Parathyroid adenoma (tissue), 2 donors: ENCODE measurements at regions not wholly inside any gene's neighbourhood (a gene's known extent, or its start where the extent isn't known, plus 50 kb on each side); places are given as distances from the start of the nearest gene placed in this dataset.

Experiments used
- H2AFZ ChIP-seq: fragments of 300-600 bp; sonication (generic); one replicate; pipeline ENCODE4 v1.7.0; 2017; ENCODE audit warnings: antibody characterized with exemption, mild to moderate bottlenecking
- H3K27ac ChIP-seq: fragments of 300-600 bp; sonication (generic); one replicate; pipeline ENCODE4 v1.7.0; 2017
- H3K27me3 ChIP-seq: fragments of 300-600 bp; sonication (generic); one replicate; pipeline ENCODE4 v1.7.0; 2017; ENCODE audit warnings: low read length; ENCODE audit not compliant: control insufficient read depth, insufficient read depth
- H3K36me3 ChIP-seq: fragments of 300-600 bp; sonication (generic); one replicate; pipeline ENCODE4 v1.7.0; 2017; ENCODE audit warnings: low read length; ENCODE audit not compliant: control insufficient read depth, insufficient read depth
- H3K4me1 ChIP-seq: fragments of 300-600 bp; sonication (generic); one replicate; pipeline ENCODE4 v1.7.0; 2017; ENCODE audit warnings: control low read depth
- H3K4me2 ChIP-seq: fragments of 300-600 bp; sonication (generic); one replicate; pipeline ENCODE4 v1.7.0; 2017; ENCODE audit warnings: low read length
- H3K4me3 ChIP-seq: fragments of 300-600 bp; sonication (generic); one replicate; pipeline ENCODE4 v1.7.0; 2017; ENCODE audit warnings: low read depth, low read length
- H3K79me2 ChIP-seq: fragments of 300-600 bp; sonication (generic); one replicate; pipeline ENCODE4 v1.7.0; 2017; ENCODE audit warnings: control low read depth
- H3K9ac ChIP-seq: fragments of 300-600 bp; sonication (generic); one replicate; pipeline ENCODE4 v1.7.0; 2017; ENCODE audit warnings: mild to moderate bottlenecking
- H3K9me3 ChIP-seq: fragments of 300-600 bp; sonication (generic); one replicate; pipeline ENCODE4 v1.7.0; 2017; ENCODE audit warnings: low read length; ENCODE audit not compliant: control insufficient read depth
- CTCF ChIP-seq: fragments of 300-600 bp; sonication (generic); IDR thresholded peaks from one replicate; pipeline ENCODE4 v1.7.0; 2017; ENCODE audit warnings: antibody characterized with exemption, mild to moderate bottlenecking
- donor health status: primary hyperparathyroidism.

DNA sequence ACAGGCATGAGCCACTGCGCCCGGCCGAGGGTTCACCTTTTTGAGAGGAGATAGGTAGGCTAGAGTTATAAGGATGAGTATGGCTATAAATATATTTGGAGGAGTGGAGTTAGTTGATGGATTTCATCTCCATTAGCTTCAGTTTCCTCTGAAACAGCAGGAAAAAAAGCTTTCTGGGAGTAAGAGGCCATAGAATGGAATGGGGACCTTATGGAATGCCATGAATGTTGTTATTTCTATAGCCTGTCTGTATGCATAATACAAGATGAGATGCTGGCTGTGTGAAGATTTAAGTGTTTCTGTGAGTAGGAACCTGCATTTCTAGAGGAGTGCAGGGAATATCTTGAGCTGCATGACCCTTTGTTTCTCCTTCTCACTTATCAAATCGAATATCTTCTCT lies 114.9 kb upstream of the ARX start:
- no peak overlapping the region for H3K9ac ChIP-seq
- no peaks in the 10 kb centered on the region for H3K27me3 ChIP-seq
- H3K79me2 ChIP-seq, result no peaks in the 10 kb centered on the region
- H3K36me3 ChIP-seq, result no peaks in the 10 kb centered on the region
- no peak overlapping the region for H3K4me3 ChIP-seq
- no peak overlapping the region for H3K27ac ChIP-seq
- no peaks in the 10 kb centered on the region for H3K4me1 ChIP-seq
- no peak overlapping the region for H2AFZ ChIP-seq
- H3K4me2 ChIP-seq, result no peak overlapping the region
- no peaks in the 10 kb centered on the region for H3K9me3 ChIP-seq
- TF ChIP-seq CTCF, result no peak

DNA sequence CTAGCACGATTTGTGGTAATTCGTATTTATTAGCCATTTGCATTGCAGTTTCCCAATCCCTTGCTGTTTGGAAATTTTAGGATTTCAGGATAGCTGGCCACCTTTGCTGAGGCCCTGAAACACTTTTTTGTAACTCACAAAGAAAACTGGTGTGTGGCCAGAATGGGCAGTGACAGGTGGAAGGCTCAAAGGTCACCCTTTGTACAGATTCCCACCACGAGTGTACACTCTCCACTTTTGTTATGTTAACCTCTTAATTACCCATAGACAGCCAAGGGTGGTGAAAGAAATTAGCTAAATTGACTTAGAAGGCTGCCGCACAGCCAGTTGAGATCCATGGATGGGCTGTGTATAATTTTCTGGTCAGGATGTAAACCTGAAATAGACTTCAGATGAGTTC lies 109.7 kb upstream of the ARX start:
- Histone ChIP-seq H3K4me1 (no peaks in the 10 kb centered on the region), H3K27me3 (no peaks in the 10 kb centered on the region), H3K4me3 (no peak overlapping the region), H2AFZ (no peak overlapping the region), H3K4me2 (no peak overlapping the region), H3K9me3 (no peaks in the 10 kb centered on the region), H3K79me2 (no peaks in the 10 kb centered on the region), H3K36me3 (no peaks in the 10 kb centered on the region), H3K27ac (no peak overlapping the region), H3K9ac (no peak overlapping the region)
- TF ChIP-seq CTCF, result no peak

DNA sequence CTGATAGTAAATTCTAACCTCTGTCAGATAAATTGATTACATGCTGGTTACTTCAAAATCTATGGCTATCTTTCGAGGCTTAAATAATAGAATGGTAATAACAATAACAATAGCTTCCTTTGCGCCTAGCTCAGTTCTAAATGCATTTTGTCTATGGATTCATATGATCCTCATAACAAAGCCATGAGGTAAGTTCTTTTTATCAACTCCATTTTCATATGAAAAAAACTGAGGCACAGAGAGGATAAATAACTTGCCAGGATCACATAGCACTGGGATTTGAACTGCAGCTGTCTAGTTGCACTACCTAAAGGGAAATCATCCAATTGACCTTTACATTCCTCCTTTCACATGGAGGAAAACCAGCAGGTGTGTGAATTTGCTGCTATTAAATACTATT lies 108.6 kb upstream of the ARX start:
- no peaks in the 10 kb centered on the region for H3K4me1 ChIP-seq
- no peak overlapping the region for H3K27ac ChIP-seq
- no peaks in the 10 kb centered on the region for H3K9me3 ChIP-seq
- H2AFZ ChIP-seq, result no peak overlapping the region
- H3K27me3 ChIP-seq, result no peaks in the 10 kb centered on the region
- H3K79me2 ChIP-seq, result no peaks in the 10 kb centered on the region
- no peaks in the 10 kb centered on the region for H3K36me3 ChIP-seq
- no peak overlapping the region for H3K9ac ChIP-seq
- H3K4me3 ChIP-seq, result no peak overlapping the region
- TF ChIP-seq CTCF, result no peak
- no peak overlapping the region for H3K4me2 ChIP-seq

DNA sequence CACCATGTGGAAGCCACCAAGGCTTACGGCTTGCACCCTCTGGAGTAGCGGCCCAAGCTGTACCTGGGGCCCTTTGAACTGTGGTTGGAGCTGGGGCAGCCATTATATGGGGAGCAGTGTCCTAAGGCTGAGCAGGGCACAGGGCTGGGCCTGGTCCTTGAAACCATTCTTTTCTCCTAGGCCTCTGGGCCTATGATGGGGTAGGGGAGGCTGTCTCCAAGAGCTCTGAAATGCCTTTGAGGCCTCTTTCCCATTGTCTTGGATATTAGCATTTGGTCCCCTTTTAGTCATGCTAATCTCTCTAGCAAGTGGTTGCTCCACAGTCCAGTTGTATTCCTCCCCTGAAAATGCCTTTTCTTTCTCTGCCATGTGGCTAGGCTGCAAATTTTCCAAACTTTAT lies 96.4 kb upstream of the ARX start:
- no peak overlapping the region for H3K4me3 ChIP-seq
- no peak overlapping the region for H3K27ac ChIP-seq
- no peaks in the 10 kb centered on the region for H3K27me3 ChIP-seq
- no peak overlapping the region for H3K9ac ChIP-seq
- no peaks in the 10 kb centered on the region for H3K4me1 ChIP-seq
- H3K4me2 ChIP-seq, result no peak overlapping the region
- no peak for TF ChIP-seq CTCF
- no peak overlapping the region for H2AFZ ChIP-seq
- no peaks in the 10 kb centered on the region for H3K9me3 ChIP-seq
- H3K79me2 ChIP-seq, result no peaks in the 10 kb centered on the region
- no peaks in the 10 kb centered on the region for H3K36me3 ChIP-seq

DNA sequence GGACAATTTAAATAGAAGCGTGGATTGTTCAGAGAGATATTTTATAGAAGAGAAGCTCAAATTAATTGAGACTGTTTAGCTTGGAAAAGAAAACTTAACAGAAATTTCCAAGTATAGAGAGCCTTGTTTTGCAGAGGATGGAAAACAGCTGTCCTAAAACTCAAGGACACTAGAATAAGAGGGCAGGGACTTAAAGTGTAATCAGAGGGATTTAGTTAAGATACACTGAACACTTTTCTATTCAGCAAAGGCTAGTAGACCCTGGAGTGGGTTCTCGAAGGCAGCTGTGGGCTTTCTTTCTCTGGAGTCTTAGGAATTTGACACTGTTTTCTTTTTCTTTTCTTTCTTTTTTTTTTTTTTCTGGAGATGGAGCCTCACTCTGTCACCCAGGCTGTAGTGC lies 92.7 kb upstream of the ARX start:
- Histone ChIP-seq H3K4me3 (no peak overlapping the region), H2AFZ (no peak overlapping the region), H3K9me3 (no peaks in the 10 kb centered on the region), H3K79me2 (no peaks in the 10 kb centered on the region), H3K36me3 (no peaks in the 10 kb centered on the region), H3K4me1 (no peaks in the 10 kb centered on the region), H3K27me3 (no peaks in the 10 kb centered on the region), H3K4me2 (no peak overlapping the region), H3K9ac (no peak overlapping the region), H3K27ac (no peak overlapping the region)
- no peak for TF ChIP-seq CTCF
